Upper lobe of right lung (tissue), 1 donor: ENCODE measurements at regions not wholly inside any gene's neighbourhood (a gene's known extent, or its start where the extent isn't known, plus 50 kb on each side); places are given as distances from the start of the nearest gene placed in this dataset.
"Not testable (repeated sequence)": the region's sequence is repeated elsewhere in the genome, so short reads cannot be mapped to it uniquely, and the experiment has no call there.

Experiments
- ATAC-seq: fragments of 200-7000 bp; cut with Tn5 transposase; one replicate; pipeline ENCODE4 v1.9.1; 2020; ENCODE audit warnings: mild to moderate bottlenecking, moderate library complexity
- DNase-seq: peaks from one replicate; pipeline ENCODE4 v3.0.0-alpha.2; 2020
- H3K27ac ChIP-seq: fragments of 200-600 bp; one replicate; pipeline ENCODE4 v1.8.0; 2022
- H3K27me3 ChIP-seq: fragments of 200-600 bp; one replicate; pipeline ENCODE4 v1.8.0; 2022; ENCODE audit warnings: mild to moderate bottlenecking
- H3K36me3 ChIP-seq: fragments of 200-600 bp; one replicate; pipeline ENCODE4 v1.8.0; 2022
- H3K4me1 ChIP-seq: fragments of 200-600 bp; one replicate; pipeline ENCODE4 v1.8.0; 2022
- H3K4me3 ChIP-seq: fragments of 200-600 bp; one replicate; pipeline ENCODE4 v1.8.0; 2022; ENCODE audit warnings: mild to moderate bottlenecking
- H3K9me3 ChIP-seq: fragments of 200-600 bp; one replicate; pipeline ENCODE4 v1.8.0; 2022
- CTCF ChIP-seq: fragments of 200-600 bp; IDR thresholded peaks from one replicate; pipeline ENCODE4 v1.8.0; 2022; ENCODE audit warnings: antibody characterized with exemption
- intact Hi-C: fragments of 100-400 bp; cut with DNase I; formaldehyde crosslinking; loops from one replicate; pipeline ENCODE4 v1.11.0; 2022
- donor health status: DM: no; HTN: yes; CAD: no; lungs with severe emphysema.

GRCh38 chr10:109809954-109810353 lies 113.4 kb downstream of the XPNPEP1 start:
- H3K27me3 ChIP-seq, H3K9me3 ChIP-seq, ATAC-seq: not testable (repeated sequence)

GRCh38 chr10:109801191-109801590 lies 122.1 kb downstream of the XPNPEP1 start:
- H3K4me1 ChIP-seq, H3K27ac ChIP-seq, H3K9me3 ChIP-seq, ATAC-seq, H3K27me3 ChIP-seq, intact Hi-C loops, DNase-seq, H3K4me3 ChIP-seq, H3K36me3 ChIP-seq: not testable (repeated sequence)

More at GRCh38 chr10:109809954-109810353, 113.4 kb downstream of the XPNPEP1 start:
- DNase-seq, H3K36me3 ChIP-seq, H3K4me1 ChIP-seq, H3K27ac ChIP-seq, H3K4me3 ChIP-seq, intact Hi-C loops: not testable (repeated sequence)

GRCh38 chr10:109790647-109791046 lies 132.7 kb downstream of the XPNPEP1 start:
- Histone ChIP-seq H3K27ac (no peak overlapping the region), H3K9me3 (no peaks in the 10 kb centered on the region), H3K4me3 (no peak overlapping the region), H3K36me3 (no peaks in the 10 kb centered on the region), H3K27me3 (no peaks in the 10 kb centered on the region), H3K4me1 (no peaks in the 10 kb centered on the region)
- intact Hi-C loops, result no loop called here
- ATAC-seq (no peak), DNase-seq (no peak)
- TF ChIP-seq CTCF, result no peak

- Histone ChIP-seq H3K4me1 (no peaks in the 10 kb centered on the region), H3K27me3 (no peaks in the 10 kb centered on the region), H3K36me3 (no peaks in the 10 kb centered on the region), H3K4me3 (no peak overlapping the region), H3K9me3 (no peaks in the 10 kb centered on the region), H3K27ac (no peak overlapping the region)
- TF ChIP-seq CTCF, result no peak
- ATAC-seq, result no peak
- intact Hi-C loops, result no loop called here
- DNase-seq, result no peak
Observed at GRCh38 chr10:109784236-109784635, 139.1 kb downstream of the XPNPEP1 start.

- Histone ChIP-seq H3K27ac (no peak overlapping the region), H3K27me3 (no peaks in the 10 kb centered on the region), H3K36me3 (no peaks in the 10 kb centered on the region), H3K4me1 (no peaks in the 10 kb centered on the region), H3K4me3 (no peak overlapping the region), H3K9me3 (no peaks in the 10 kb centered on the region)
- no peak for ATAC-seq
- no peak for DNase-seq
- intact Hi-C loops, result no loop called here
- no peak for TF ChIP-seq CTCF
Observed at GRCh38 chr10:109783286-109783685, 140.0 kb downstream of the XPNPEP1 start.

GRCh38 chr10:109780997-109781396 lies 142.3 kb downstream of the XPNPEP1 start:
- ATAC-seq, result no peak
- Histone ChIP-seq H3K4me3 (no peak overlapping the region), H3K27me3 (no peaks in the 10 kb centered on the region), H3K36me3 (no peaks in the 10 kb centered on the region), H3K9me3 (no peaks in the 10 kb centered on the region), H3K27ac (no peak overlapping the region), H3K4me1 (no peaks in the 10 kb centered on the region)
- DNase-seq, result no peak
- intact Hi-C loops, result no loop called here
- TF ChIP-seq CTCF, result no peak

- Histone ChIP-seq H3K36me3 (no peaks in the 10 kb centered on the region), H3K4me3 (no peak overlapping the region), H3K9me3 (no peaks in the 10 kb centered on the region), H3K27ac (no peak overlapping the region), H3K27me3 (no peaks in the 10 kb centered on the region), H3K4me1 (no peaks in the 10 kb centered on the region)
- TF ChIP-seq CTCF, result no peak
- intact Hi-C loops, result no loop called here
- ATAC-seq (no peak), DNase-seq (no peak)
Observed at GRCh38 chr10:109778993-109779392, 144.3 kb downstream of the XPNPEP1 start.
